AG04450 (cell line): ENCODE measurements at regions not wholly inside any gene's neighbourhood (a gene's known extent, or its start where the extent isn't known, plus 50 kb on each side); places are given as distances from the start of the nearest gene placed in this dataset.

Experiments
- CTCF ChIA-PET: fragments of 300-600, 350-600 bp; formaldehyde crosslinking; extraction: SDS; loops from one replicate; lab custom pipeline; 2022; ENCODE audit warnings: antibody characterized with exemption, inconsistent platforms; lab: Charles Lee
- POLR2A ChIA-PET: fragments of 350-600 bp; formaldehyde crosslinking; extraction: SDS; loops from one replicate; lab custom pipeline; 2021; ENCODE audit warnings: antibody characterized with exemption, inconsistent platforms; lab: Yijun Ruan, JAX
- DNase-seq: peaks from one replicate; pipeline ENCODE4 v3.0.0-alpha.2; 2011; ENCODE audit warnings: low read depth, low spot score
- H3K27ac ChIP-seq: one replicate; pipeline ENCODE4 v1.5.1; 2012; ENCODE audit warnings: low read depth, low read length, control low read depth
- H3K27me3 ChIP-seq: one replicate; pipeline ENCODE4 v1.6.0; 2012; ENCODE audit warnings: low read length; ENCODE audit not compliant: control insufficient read depth, insufficient read depth
- H3K4me3 ChIP-seq: 2 replicates; pipeline ENCODE4 v1.5.1; 2011; ENCODE audit warnings: mild to moderate bottlenecking, low read depth, low read length, control low read depth
- H3K9me3 ChIP-seq: 2 replicates; pipeline ENCODE4 v1.5.1; 2012; ENCODE audit warnings: low read length; ENCODE audit not compliant: control insufficient read depth, insufficient read depth
- TF ChIP-seq, protein P1 (sequence below): IDR thresholded peaks from 2 replicates; pipeline ENCODE4 v1.5.1; 2011; ENCODE audit warnings: low read depth, low read length, control low read depth, inconsistent platforms

DNA sequence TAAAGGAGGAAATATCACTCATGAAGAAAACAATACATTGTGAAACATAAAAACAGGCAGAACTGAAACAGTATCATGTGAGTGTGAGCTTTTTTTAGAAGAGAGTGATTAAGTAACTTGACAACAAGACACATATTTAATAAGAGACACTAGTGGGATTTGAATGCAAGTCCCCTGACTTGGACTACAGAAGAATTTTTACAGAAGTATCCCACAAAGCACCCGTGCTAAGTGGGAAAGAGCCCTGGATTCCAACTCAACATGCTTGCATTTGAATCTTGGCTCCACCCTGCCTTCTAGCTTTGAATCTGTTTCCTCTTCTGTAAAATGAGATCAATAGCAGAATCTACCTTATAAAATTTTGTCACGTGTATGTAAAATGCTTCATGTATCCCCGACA, 166.2 kb downstream of the ZNF365 start:
- Histone ChIP-seq H3K27me3 (no peaks in the 10 kb centered on the region), H3K27ac (no peak overlapping the region), H3K4me3 (no peak overlapping the region), H3K9me3 (no peaks in the 10 kb centered on the region)
- DNase-seq: no peak
- ChIA-PET POLR2A (no interaction called here), CTCF (no interaction called here)
- TF ChIP-seq, protein P1, sequence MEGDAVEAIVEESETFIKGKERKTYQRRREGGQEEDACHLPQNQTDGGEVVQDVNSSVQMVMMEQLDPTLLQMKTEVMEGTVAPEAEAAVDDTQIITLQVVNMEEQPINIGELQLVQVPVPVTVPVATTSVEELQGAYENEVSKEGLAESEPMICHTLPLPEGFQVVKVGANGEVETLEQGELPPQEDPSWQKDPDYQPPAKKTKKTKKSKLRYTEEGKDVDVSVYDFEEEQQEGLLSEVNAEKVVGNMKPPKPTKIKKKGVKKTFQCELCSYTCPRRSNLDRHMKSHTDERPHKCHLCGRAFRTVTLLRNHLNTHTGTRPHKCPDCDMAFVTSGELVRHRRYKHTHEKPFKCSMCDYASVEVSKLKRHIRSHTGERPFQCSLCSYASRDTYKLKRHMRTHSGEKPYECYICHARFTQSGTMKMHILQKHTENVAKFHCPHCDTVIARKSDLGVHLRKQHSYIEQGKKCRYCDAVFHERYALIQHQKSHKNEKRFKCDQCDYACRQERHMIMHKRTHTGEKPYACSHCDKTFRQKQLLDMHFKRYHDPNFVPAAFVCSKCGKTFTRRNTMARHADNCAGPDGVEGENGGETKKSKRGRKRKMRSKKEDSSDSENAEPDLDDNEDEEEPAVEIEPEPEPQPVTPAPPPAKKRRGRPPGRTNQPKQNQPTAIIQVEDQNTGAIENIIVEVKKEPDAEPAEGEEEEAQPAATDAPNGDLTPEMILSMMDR: no peak

DNA sequence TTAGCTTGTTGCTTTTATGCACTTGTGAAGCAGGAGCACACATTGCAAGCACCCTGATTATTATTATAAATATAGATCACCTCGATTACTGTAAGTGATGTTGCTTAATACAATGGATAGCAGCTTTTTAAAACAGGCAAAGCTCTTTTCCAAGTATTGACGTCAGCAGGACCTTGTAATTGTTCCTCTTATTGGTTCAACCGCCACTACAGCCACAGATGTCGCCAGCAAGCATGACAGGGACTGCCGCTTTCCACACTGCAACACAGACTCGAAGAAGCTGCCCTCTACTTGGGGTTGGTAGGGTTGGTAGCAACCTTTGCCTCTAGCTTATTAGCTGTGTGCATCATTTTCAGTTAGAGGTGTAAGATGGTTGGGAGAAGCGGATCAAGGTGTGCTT, 167.6 kb downstream of the ZNF365 start:
- Histone ChIP-seq H3K27ac (no peak overlapping the region), H3K4me3 (no peak overlapping the region), H3K9me3 (no peaks in the 10 kb centered on the region), H3K27me3 (no peaks in the 10 kb centered on the region)
- DNase-seq: no peak
- TF ChIP-seq, protein P1: no peak
- ChIA-PET POLR2A (no interaction called here), CTCF (interaction anchor here (0.7 kb wide), 1 partner anchor 52 kb away, joined by 3 read pairs; no protein-coding TSS in a partner anchor)

DNA sequence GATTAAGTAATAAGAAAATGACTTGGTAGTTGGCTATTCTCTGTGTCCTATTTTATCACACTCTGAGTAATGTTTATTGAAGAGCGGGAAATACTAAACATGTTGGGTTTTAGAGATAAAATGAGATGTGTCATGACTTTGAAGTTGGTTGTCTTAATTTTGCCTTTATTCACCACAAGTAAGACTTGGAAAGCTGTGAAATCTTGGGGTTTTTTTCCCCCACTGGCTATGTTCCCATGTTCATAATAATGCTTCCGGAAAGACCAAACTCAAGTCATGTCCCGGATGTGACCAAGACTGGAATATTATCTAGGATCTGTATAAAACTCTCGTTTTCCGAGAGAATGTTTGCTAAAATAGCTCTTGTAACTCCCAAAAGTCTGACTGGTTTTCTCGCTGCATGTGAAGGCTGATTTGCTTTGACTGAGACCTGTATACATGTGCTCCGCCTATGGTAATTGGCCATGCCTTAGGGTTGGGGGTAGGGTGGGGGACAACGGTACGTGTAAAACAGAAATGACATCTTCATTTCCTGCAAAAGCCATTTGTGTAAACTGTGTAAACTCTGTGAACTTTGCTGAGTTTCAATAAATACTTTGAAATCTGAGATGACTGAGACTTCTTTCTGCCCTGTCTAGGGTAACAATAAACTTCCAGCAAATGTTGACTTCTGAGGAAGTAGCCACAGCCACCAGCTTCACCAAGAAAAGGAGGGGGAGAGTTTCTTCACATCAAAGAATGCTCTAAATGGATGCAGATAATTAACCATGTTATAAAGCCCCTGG, 169.6 kb downstream of the ZNF365 start:
- Histone ChIP-seq H3K9me3 (no peaks in the 10 kb centered on the region), H3K27ac (no peak overlapping the region), H3K4me3 (no peak overlapping the region), H3K27me3 (no peaks in the 10 kb centered on the region)
- TF ChIP-seq, protein P1: no peak
- POLR2A ChIA-PET: no interaction called here
- CTCF ChIA-PET: interaction anchor here (0.6 to 1.4 kb wide), 3 partner anchors 11 to 288 kb away, joined by 3 to 4 read pairs (median 3); no protein-coding TSS in a partner anchor
- no peak for DNase-seq

DNA sequence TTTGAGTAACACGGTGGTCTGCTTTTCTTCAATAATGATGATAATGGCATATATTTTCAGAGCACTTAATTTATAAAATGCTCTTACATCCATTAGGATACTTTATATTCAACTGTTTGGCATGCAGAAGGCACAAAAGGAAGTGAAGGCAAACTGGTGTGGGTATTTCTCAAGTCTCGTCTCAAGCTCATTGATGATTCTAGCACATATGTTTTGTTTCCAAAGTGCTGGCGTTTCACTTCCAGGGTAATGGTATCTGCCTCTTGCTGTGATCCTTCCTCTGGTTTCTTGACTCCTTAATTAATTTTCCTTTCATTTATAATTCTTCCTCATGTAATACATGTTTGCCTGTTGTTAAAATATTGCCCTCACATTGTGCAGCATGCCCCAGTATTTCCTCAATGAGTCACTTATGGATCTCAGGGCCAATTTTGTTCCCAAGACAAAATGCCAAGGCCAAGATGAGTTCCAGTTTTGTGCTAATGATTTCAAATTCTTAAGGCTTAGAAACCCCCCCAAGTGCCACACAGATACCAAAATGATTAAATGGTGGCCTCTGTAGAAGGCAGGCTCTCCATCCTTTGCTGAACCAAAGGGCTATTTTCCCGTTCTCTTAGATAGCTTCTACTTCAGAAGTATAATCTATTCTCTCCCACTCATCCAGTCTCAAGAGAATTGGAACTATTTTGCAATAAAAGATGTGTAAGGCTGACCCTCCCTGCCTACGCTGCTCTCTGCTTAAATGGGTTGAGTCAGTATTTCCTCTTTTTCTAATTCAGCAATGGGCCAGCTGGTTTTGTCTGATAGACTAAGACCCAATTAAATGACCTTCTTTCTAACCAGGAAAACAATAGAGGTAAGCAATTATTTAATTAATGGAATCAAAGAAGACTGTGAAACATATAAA, 171.2 kb downstream of the ZNF365 start:
- no peaks in the 10 kb centered on the region for H3K9me3 ChIP-seq
- DNase-seq: no peak
- TF ChIP-seq, protein P1: no peak
- no peak overlapping the region for H3K27ac ChIP-seq
- no peaks in the 10 kb centered on the region for H3K27me3 ChIP-seq
- POLR2A ChIA-PET: no interaction called here
- CTCF ChIA-PET: interaction anchor here (1.4 kb wide), 1 partner anchor 9 kb away, joined by 4 read pairs; no protein-coding TSS in a partner anchor
- no peak overlapping the region for H3K4me3 ChIP-seq
